PC-9 (cell line): ENCODE measurements at regions not wholly inside any gene's neighbourhood (a gene's known extent, or its start where the extent isn't known, plus 50 kb on each side); places are given as distances from the start of the nearest gene placed in this dataset.

Experiments
- BruUV-seq: library from RNA; stranded (reverse); fragments of 400-500 nt; replicated peaks from 2 replicates; lab custom pipeline; 2021; lab: Mats Ljungman, UMichigan
- CTCF ChIA-PET: fragments of 300-600 bp; sonication (Branson Sonifier 250); formaldehyde crosslinking; loops from one replicate; lab custom pipeline; 2022; ENCODE audit warnings: antibody characterized with exemption; lab: Charles Lee
- POLR2A ChIA-PET: fragments of 300-600 bp; sonication (Branson Sonifier 250); formaldehyde crosslinking; loops from one replicate; lab custom pipeline; 2022; ENCODE audit warnings: antibody characterized with exemption; ENCODE audit not compliant: unreplicated experiment; lab: Charles Lee
- DNase-seq, 2 experiments: peaks; one replicate each; pipeline versions ENCODE4 v3.0.0 to v3.0.0-alpha.2; 2015 to 2022; ENCODE audit warnings: mixed read lengths in 1 of 2
- H2AFZ ChIP-seq: fragments of 200-600 bp; sonication (generic); 2 replicates; pipeline ENCODE4 v1.8.1; 2017; ENCODE audit warnings: antibody characterized with exemption
- H3F3A ChIP-seq: fragments of 200-600 bp; sonication (generic); 2 replicates; pipeline ENCODE4 v1.8.1; 2017; ENCODE audit warnings: antibody characterized with exemption, mild to moderate bottlenecking, low read depth; ENCODE audit not compliant: insufficient read depth
- H3K27ac ChIP-seq: fragments of 200-600 bp; sonication (generic); 2 replicates; pipeline ENCODE4 v1.6.1; 2016; ENCODE audit warnings: mixed run types
- H3K27me3 ChIP-seq: fragments of 200-600 bp; sonication (generic); 2 replicates; pipeline ENCODE4 v1.6.1; 2016; ENCODE audit warnings: low read depth, mixed run types; ENCODE audit not compliant: insufficient read depth
- H3K36me3 ChIP-seq: fragments of 200-600 bp; sonication (generic); 2 replicates; pipeline ENCODE4 v1.6.1; 2016; ENCODE audit warnings: low read depth, mixed run types
- H3K4me1 ChIP-seq: fragments of 200-600 bp; sonication (generic); replicated peaks from 2 replicates; pipeline ENCODE4 v1.6.1; 2016; ENCODE audit warnings: mixed run types; ENCODE audit not compliant: insufficient read depth
- H3K4me2 ChIP-seq: fragments of 200-600 bp; sonication (generic); 2 replicates; pipeline ENCODE4 v1.6.1; 2017; ENCODE audit warnings: mixed run types
- H3K4me3 ChIP-seq: fragments of 200-600 bp; sonication (generic); 2 replicates; pipeline ENCODE4 v1.6.1; 2016; ENCODE audit warnings: mixed run types
- H3K79me2 ChIP-seq: fragments of 200-600 bp; sonication (generic); 2 replicates; pipeline ENCODE4 v1.6.1; 2017; ENCODE audit warnings: low read depth, mixed run types
- H3K9me2 ChIP-seq: fragments of 200-600 bp; sonication (generic); 2 replicates; pipeline ENCODE4 v1.8.1; 2017; ENCODE audit warnings: mild to moderate bottlenecking; ENCODE audit not compliant: insufficient read depth
- H3K9me3 ChIP-seq: fragments of 200-600 bp; sonication (generic); 2 replicates; pipeline ENCODE4 v1.8.1; 2016; ENCODE audit warnings: low read depth; ENCODE audit not compliant: insufficient read depth
- H4K20me1 ChIP-seq: fragments of 200-600 bp; sonication (generic); 2 replicates; pipeline ENCODE4 v1.8.1; 2017; ENCODE audit not compliant: insufficient read depth
- EZH2 ChIP-seq: fragments of 200-600 bp; sonication (generic); IDR thresholded peaks from 2 replicates; pipeline ENCODE4 v1.8.0; 2017; ENCODE audit warnings: antibody characterized with exemption, low read depth
- intact Hi-C: fragments of 100-400 bp; cut with micrococcal nuclease; formaldehyde crosslinking; loops from one replicate; pipeline ENCODE4 v1.10.0; 2022; ENCODE audit not compliant: unreplicated experiment
- TF ChIP-seq, protein P1 (sequence below): fragments of 200-600 bp; sonication (generic); conservative IDR thresholded peaks from 2 replicates; pipeline ENCODE4 v1.6.1; 2017; ENCODE audit warnings: mixed run types, antibody characterized with exemption, mild to moderate bottlenecking, moderate library complexity

GRCh38 chr14:45727133-45727532 is 474.1 kb upstream of the MIS18BP1 start:
- ChIA-PET POLR2A (no interaction called here), CTCF (no interaction called here)
- Histone ChIP-seq H3K9me3 (no peaks in the 10 kb centered on the region), H3K27ac (no peak overlapping the region), H3F3A (no peaks in the 10 kb centered on the region), H3K79me2 (no peaks in the 10 kb centered on the region), H3K9me2 (no peaks in the 10 kb centered on the region), H3K4me1 (no peaks in the 10 kb centered on the region), H3K27me3 (no peaks in the 10 kb centered on the region), H3K4me3 (no peak overlapping the region), H2AFZ (no peak overlapping the region), H3K36me3 (no peaks in the 10 kb centered on the region), H4K20me1 (no peaks in the 10 kb centered on the region), H3K4me2 (no peak overlapping the region)
- intact Hi-C loops: no loop called here
- TF ChIP-seq EZH2: no peak
- TF ChIP-seq, protein P1, sequence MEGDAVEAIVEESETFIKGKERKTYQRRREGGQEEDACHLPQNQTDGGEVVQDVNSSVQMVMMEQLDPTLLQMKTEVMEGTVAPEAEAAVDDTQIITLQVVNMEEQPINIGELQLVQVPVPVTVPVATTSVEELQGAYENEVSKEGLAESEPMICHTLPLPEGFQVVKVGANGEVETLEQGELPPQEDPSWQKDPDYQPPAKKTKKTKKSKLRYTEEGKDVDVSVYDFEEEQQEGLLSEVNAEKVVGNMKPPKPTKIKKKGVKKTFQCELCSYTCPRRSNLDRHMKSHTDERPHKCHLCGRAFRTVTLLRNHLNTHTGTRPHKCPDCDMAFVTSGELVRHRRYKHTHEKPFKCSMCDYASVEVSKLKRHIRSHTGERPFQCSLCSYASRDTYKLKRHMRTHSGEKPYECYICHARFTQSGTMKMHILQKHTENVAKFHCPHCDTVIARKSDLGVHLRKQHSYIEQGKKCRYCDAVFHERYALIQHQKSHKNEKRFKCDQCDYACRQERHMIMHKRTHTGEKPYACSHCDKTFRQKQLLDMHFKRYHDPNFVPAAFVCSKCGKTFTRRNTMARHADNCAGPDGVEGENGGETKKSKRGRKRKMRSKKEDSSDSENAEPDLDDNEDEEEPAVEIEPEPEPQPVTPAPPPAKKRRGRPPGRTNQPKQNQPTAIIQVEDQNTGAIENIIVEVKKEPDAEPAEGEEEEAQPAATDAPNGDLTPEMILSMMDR: no peak
- no TSS peak for BruUV-seq
- no peak for DNase-seq

DNA sequence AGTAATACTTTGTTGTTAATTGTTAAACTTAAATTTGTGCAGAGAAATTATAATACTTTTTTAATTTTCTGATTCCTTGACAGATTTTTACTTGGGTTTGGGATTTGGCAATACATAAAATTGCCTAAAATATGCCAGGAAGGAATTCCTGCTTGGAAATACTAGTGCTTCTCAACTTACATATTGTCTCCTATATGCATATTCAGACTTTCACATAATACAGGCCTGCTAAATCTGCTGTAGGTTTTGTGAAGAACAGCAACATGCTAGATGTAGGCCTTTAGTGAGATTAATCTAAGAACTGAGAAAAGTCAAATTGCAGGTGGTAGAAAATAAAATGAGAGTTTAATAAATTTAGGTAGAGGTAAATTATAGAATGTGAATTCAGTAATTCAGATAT is 468.5 kb upstream of the MIS18BP1 start:
- no peak overlapping the region for H3K4me3 ChIP-seq
- H3F3A ChIP-seq: no peaks in the 10 kb centered on the region
- no peaks in the 10 kb centered on the region for H3K79me2 ChIP-seq
- H3K9me2 ChIP-seq: no peaks in the 10 kb centered on the region
- ChIA-PET CTCF (no interaction called here), POLR2A (no interaction called here)
- no peaks in the 10 kb centered on the region for H3K4me1 ChIP-seq
- no peak overlapping the region for H2AFZ ChIP-seq
- no peaks in the 10 kb centered on the region for H3K9me3 ChIP-seq
- DNase-seq: no peak
- TF ChIP-seq, protein P1: no peak
- TF ChIP-seq EZH2: no peak
- no peak overlapping the region for H3K27ac ChIP-seq
- no peaks in the 10 kb centered on the region for H3K27me3 ChIP-seq
- no peaks in the 10 kb centered on the region for H3K36me3 ChIP-seq
- no TSS peak for BruUV-seq
- intact Hi-C loops: no loop called here
- no peaks in the 10 kb centered on the region for H4K20me1 ChIP-seq
- no peak overlapping the region for H3K4me2 ChIP-seq

DNA sequence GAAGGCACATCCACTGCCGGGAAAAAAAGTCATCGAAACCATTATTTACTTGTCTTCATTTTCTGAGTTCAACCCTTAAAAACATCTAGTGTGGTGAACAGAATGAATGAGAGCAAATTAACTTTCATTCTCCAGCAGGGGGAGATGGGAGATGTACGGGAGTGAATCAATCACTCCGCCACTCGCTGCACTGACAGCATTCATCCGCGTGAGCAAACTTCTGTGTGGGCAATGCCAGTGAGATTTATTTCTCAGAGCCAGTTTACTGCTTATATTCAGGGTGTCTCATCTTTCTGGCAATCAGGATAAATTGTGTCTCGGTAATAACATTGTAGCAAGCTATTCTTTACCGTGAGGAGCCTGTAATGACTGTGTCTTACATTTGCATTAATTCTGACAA is 463.6 kb upstream of the MIS18BP1 start:
- intact Hi-C loops: no loop called here
- no peaks in the 10 kb centered on the region for H3K9me3 ChIP-seq
- ChIA-PET CTCF (interaction anchor here (0.7 kb wide), 1 partner anchor 625 kb away, joined by 4 read pairs; no protein-coding TSS in a partner anchor), POLR2A (no interaction called here)
- H3K27ac ChIP-seq: no peak overlapping the region
- no peak for DNase-seq
- H2AFZ ChIP-seq: no peak overlapping the region
- H3K4me2 ChIP-seq: no peak overlapping the region
- H3K4me1 ChIP-seq: no peaks in the 10 kb centered on the region
- no peaks in the 10 kb centered on the region for H4K20me1 ChIP-seq
- no peaks in the 10 kb centered on the region for H3K79me2 ChIP-seq
- H3K36me3 ChIP-seq: no peaks in the 10 kb centered on the region
- no TSS peak for BruUV-seq
- H3F3A ChIP-seq: no peaks in the 10 kb centered on the region
- no peak overlapping the region for H3K4me3 ChIP-seq
- no peaks in the 10 kb centered on the region for H3K27me3 ChIP-seq
- no peaks in the 10 kb centered on the region for H3K9me2 ChIP-seq
- TF ChIP-seq EZH2: no peak
- TF ChIP-seq, protein P1: no peak
